GM18907 (cell line): ENCODE measurements at regions not wholly inside any gene's neighbourhood (a gene's known extent, or its start where the extent isn't known, plus 50 kb on each side); places are given as distances from the start of the nearest gene placed in this dataset.
"Not testable (repeated sequence)": the region's sequence is repeated elsewhere in the genome, so short reads cannot be mapped to it uniquely, and the experiment has no call there.

Source experiments
- ATAC-seq: cut with Tn5 transposase; IDR thresholded peaks from one replicate; pipeline ENCODE4 v1.9.1; 2021; ENCODE audit warnings: mild to moderate bottlenecking, moderate library complexity; ENCODE audit not compliant: unreplicated experiment

DNA sequence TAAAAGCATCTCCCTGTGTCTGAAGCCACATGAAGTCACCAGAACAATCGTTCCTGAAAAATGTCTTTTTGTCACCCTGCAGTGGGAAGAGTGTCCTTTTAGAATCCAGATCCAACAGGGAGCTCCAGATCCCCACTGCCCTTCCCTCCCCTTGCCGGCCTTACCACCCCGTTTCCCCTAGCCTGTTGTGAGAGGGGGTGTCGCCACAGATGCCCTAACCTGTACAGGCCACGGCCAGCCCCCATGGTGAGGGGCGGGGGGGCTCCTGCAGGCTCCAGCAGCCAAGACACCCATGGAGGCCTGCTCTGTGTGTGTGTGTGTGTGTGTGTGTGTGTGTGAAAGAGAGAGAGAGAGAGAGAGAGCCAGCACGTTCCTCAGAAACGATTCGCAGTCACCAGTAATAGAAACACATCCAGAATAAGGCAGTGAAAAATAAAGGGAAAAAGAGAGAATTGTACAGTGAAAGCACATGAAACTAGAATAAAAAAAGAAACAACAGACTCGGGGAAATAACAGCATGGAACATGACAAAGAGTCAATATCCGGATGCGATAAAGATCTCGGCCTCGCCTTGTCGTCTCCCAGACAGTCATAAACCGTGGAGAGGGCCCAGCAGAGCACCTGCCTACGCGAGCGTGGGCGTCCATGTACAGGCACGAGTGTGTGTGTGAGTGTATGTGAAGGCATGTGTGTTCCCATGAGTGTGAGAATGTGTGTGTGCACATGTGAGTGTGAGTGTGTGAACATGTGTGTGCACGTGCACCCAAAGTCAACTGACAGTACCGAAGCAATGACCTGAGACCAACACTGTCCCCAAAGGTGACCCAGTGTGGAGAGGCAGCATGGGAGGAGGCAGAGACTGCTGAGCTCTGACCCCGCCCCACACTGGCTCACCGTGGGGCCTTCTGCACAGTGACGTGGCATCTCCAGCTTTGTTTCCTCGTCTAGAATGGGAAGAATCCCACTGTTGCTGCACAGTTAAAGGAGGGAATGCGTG, 303.8 kb downstream of the NPHP4 start:
- no peak for ATAC-seq

DNA sequence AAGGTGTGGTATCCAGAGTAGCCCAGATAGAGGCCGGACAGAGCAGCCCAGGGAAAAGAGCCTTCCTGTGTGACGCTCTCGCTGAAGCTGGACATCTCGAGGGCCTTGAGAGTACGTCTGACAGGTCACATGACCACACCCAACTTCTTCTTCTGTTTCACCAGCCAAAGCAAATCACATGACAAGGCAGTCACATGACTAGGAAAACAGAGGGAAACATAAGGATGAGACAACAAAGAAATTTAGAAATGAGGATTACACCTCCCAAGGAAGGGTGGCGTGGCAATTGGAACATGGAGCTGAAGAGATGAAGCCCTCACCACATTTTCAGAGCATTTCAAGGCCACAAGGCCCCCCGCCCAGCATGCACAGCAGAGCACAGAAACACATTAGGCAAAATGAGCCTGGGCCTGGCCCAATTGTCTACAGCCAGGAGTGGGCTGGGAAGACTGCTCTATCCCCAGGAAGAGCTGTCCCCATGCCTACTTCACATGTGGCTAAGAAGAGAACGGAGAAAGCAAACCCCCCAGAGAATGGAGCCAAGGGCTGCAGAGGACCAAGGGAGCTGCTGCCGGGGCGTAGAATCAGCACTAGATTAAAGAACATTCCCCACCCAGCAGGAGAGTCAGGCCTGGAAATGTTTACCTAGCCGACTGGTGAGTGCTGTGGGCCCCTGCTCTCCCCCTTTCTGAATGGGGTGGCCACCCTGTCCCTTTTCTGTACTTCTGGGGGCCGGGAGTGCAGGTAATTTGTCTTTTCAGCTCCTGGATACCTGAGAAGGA, 305.1 kb downstream of the NPHP4 start:
- no peak for ATAC-seq

DNA sequence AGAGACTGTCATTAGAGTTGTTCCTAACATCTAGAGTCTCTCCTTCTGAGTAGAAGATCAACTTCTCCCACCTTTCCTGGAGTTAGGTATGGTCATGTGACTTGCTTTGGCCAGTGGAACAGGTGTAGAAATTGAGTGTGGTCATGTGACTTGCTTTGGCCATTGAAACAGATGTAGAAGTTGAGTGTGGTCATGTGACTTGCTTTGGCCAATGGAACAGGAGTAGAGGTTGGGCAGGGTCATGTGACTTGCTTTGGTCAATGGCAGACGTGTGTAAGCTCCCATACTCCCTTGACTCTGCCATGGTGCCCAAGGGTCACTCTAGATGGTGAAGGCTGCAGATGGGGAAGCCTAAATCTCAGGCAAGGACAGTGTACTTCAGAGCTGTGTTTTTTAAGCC, 306.0 kb downstream of the NPHP4 start:
- ATAC-seq: no peak

DNA sequence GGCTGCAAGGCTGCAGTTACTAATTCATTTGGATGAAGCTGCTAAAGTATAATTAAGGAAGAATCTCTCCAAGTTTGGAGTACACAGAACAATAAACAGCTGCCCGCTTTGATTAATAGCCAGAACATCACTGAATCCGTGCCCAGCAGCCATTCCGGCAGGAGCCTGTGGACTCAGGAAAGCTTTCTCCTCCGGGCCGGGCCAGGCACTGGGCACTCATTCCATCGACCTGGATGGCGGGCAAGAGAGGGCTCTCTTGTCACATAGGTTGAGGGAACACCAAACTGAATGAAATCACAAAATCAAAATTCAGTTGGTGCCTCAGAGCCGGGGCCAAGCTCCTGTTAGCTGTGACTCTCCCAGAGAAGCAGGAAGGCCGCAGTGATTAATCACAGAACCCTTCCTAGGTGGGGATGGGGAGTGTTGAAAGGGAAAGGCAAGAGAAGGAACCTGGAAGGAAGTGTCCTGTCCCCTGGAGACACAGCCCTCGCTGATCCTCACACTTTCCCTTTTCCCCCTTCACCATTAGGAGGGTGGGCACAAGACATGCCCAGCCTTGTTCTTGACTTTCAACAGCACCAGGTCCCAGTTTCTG, 306.7 kb downstream of the NPHP4 start:
- no peak for ATAC-seq

DNA sequence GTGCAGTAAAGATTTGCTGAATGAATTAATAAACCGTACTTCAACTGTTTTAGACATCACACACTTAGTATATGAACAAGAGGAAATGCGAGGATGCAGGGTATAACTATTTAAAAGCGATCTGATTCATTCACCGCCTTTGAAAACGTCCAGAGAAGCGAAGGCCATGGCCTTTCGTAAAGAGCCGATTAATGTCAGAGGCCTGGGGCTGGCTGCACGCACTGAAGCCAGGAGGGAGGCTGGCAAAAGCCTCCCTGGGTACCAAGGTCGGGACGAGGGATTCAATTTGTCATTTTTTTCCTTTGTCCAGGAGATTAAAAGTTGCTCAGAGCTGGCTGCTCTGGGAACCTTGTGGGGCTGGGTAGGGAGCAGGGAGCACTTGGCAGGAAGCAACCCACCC, 307.4 kb downstream of the NPHP4 start:
- ATAC-seq: no peak

DNA sequence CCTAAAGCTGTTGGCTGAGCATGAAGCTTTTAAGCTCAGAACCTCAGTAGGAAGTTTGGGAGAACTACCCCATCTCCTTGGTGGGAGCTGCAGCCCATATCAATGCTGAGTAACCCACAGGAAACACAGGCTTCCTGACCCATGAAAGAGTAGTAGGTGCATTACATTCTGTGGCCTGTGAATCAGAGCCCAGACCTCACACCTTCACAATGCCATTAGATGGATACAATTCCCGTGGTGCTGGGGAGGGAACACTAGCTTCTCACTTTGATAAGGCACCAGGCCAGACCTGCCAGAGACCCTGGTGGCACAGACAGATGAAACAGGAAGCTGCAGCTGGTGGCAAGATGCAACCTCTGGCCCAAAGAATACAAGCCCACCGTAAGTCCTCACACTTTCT, 308.8 kb downstream of the NPHP4 start:
- ATAC-seq: no peak

DNA sequence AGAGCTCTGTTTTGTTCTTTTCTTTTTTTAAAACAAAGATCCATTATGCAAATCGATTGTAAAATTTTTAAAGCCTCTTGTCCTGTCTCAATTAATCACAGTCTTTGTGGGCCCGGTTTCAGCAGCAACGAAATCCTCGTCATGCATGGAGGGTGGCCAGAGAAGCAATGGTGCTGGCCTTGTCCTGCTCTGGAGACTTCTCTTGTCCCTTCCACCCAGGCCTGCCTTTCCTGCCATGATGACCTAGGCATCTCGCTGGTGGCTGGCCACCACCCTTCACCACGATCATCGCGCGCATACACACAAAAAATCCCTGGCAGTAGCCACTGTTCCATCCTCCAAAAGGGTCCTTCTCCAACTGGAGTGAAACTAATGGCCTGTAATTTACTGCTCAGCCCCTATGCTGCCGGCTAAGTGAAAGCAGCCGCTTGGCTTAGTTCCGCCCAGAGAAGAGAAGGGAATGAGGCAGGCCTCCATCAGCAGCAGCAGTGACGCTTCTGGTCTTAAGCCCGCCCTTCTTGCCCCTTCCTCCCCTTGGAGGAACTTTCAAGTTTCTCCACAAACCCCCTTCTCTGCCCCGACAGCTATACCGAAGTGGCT, 309.5 kb downstream of the NPHP4 start:
- ATAC-seq: no peak

DNA sequence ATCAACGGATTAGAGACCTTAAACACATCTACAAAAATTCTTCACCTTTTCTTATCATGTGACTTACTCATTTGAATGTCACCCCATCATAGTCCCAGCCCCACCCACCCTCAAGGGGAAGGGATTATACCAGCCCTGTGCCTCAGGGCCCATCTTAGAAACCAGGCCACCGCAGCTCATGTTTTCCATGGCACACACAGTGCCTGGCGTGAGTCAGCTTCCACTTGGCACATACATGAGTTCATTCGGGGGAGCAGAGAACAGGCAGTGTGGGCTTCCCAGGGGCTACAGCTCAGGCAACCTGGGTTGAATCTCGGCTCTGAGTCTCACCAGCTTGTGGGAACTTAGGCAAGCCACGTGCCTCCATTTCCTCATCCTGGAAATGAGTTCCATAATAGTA, 310.6 kb downstream of the NPHP4 start:
- ATAC-seq: no peak

DNA sequence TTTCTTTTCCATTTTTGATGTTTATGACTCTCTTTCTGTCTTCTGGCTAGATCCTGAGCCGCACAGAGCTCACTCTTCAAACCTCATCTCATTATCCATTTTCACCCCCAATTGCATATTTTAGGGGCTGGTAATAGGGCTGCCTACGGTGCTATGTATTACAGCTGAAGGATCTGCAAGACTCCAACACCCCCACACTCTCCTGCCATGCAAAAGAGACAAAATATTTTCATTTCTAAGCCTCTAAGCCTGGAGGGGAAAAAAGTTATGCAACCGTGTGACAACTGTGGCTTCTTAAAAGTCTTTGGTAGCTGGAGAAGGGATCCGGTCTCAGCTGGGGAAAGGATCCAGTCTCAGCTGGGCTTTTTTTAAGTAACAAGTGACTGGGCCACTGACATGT, 311.6 kb downstream of the NPHP4 start:
- no peak for ATAC-seq

DNA sequence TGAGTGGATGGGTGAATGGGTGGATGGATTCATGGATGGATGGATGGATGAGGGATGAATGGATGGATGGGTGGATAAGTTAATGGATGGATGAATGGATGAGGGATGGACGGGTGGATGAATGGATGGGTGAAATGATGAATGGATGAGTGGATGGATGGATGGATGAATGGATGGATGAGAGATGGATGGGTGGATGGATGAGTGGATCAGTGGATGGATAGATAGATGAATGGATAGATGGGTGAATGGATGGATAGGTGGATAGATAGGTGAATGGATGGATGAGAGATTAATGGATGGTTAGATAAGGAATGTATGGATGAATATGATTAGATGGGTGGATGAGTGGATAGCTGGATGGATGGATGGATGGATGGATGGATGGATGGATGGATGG, 313.5 kb downstream of the NPHP4 start:
- ATAC-seq: no peak

DNA sequence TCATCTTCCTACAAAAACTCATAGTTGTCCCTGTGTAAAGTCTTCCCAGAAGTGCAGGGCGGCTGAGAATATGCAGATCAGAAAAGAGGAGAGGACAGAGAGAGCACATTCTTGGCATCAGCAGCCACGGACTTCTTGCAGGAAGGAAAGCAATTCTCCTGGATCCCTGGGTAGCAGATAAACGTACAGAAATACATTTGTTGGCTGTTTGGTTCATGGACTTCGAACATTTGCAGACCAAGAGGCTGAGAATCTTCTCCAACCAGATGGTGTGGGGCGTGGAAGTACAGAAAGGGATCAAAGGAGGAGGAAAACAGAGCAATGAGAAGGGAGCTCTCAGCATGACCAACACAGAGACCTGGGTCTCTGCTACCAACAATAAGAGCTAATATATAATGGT, 319.9 kb downstream of the NPHP4 start:
- not testable (repeated sequence) for ATAC-seq

DNA sequence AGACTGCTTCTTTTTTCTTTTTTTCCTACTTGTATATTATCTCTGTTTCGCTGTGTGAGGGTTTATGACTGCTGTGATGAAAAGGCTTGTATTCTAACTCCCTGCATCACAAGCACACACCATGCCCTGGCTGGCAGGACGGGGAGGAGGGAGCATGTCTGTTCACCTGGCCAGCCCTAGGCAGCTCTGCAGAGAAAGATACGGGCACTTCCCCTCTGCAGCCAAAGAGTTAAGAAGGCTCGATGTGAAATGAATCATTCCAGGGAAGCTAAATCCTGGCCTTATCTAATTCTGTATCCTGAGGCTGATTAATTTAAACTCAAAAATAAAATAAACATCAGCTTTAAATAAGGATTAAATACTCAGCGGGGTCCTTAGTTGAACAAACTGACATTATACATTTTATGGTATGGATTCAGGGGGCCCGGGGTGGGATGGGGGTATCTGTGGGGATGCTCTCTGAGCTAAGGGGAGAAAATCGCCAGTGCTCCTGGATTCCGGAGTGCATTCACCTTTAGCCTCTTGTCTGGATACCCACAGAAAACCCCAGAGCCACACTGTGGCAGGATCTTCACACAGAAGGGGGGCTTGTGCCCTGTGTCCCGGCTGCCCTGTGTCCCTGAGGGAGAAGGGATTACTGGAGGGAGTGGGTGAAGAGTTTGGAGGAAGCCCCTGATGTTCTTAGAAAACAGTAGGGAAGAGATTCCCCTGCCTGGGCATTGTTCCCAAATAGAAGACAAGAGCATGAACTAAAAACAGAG, 321.5 kb downstream of the NPHP4 start:
- ATAC-seq: no peak

DNA sequence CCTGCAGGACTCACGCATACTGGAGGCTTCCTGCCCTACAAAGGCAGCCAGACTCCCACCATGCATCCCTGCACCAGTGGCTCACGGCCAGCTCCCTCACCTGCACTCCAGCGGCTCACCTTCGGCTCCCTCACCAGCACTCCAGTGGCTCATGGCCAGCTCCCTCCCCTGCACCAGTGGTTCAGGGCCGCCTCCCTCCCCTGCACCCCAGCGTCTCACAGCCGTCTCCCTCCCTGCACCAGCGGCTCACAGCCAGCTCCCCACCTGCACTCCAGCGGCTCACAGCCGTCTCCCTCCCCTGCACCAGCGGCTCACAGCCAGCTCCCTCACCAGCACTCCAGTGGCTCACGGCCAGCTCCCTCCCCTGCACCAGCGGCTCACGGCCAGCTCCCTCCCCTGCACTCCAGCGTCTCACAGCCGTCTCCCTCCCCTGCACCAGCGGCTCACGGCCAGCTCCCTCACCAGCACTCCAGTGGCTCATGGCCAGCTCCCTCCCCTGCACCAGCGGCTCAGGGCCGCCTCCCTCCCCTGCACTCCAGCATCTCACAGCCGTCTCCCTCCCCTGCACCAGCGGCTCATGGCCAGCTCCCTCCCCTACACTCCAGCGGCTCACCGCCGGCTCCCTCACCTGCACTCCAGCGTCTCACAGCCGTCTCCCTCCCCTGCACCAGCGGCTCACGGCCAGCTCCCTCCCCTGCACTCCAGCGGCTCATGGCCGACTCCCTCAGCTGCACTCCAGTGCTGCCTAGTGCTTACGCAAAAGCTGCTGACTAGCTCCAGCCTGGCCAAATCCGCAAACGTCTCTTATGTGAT, 324.5 kb downstream of the NPHP4 start:
- no peak for ATAC-seq

DNA sequence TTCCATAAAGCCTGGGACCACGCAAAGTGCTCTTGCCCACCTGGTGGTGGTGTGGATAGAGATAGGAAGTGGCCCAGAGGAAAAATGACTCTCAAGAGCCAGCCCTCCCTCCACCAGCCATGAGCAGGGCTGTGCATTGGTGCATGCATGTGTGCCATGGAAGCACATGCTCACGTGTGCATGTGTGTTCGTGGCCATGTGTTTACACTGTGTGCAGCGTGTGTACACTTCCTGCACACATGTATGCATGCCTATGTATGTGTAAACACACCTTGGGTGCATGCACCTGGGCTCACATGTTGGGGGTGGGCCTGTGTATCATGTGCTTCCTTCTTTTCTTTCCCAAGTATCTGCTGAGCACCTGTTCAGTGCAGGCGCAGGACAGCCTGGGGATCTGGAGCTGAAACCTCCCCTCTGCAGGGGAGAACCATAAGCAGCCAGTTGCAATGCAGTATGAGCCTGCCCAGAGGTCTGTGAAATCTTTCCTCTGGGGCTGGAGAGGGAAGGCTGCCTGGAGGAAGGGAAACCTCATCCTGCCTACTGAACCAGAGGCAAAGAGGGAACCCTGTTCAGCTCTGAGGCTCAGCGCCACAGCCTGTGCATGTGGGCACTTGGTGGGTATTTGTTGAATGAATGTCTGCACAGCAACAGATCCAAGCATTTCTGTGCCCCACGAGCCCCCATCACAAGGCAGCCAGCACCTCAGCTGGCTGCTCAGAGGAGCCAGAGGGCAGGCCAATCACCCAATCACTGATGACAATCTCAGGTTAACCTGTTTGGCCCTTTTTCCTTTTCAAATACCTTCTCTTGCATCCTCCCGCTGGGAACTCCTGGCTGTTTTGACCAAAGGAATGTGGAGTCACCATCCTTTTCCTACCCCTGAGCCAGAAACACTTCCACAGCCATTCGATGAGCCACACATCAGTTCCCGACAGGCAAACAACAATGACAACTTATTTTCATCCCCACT, 327.0 kb downstream of the NPHP4 start:
- ATAC-seq: no peak

DNA sequence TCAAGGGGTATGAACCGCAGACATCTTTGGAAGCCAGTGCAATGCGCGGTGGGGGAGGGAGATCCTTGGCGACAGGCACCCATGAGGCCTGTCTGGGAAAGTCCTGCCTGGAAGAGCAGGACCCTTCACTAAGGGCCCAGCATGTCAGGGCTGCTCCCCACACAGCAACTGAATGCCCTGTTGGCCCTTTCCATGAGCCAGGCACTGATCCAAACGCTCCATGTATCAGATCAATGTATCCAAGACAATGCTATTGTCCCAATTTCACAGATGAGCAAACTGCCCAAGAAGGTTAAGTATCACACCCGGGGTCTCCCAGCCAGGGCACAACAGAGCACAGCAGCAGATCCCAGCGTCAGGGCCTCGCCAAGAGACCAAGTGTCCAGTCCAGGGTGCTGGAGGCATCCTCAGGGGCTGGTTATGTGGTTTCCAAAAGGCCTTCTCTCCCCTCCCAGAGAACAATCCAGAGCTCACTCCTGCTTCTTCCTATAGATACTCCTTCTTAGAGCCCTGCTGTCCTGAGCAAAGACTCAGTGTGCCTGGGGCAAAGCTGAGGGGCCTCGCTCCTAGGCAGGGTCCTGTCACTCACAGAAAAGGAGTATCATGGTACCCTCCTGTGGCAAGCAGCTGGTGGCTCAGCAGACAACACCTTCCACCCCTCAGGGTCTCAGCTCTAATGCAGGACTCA, 328.0 kb downstream of the NPHP4 start:
- ATAC-seq: no peak

DNA sequence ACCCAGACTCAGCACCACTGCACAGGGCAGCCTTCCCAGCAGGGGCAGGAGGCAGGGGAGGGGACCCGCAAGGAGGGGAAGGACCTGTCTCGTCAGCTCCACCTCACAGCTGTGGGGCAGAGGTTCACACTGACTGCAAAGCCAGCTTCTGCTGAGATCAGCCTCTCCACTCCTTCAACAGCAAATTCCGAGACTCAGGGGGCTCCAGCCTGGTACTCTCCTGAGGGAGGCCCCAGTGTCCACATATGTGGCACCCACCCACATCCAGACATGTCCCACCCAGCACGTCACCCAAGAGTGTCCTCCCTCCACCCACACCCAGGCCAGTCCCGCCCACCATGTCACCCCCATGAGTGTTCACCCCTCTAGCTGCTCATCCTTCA, 329.5 kb downstream of the NPHP4 start:
- ATAC-seq: no peak

DNA sequence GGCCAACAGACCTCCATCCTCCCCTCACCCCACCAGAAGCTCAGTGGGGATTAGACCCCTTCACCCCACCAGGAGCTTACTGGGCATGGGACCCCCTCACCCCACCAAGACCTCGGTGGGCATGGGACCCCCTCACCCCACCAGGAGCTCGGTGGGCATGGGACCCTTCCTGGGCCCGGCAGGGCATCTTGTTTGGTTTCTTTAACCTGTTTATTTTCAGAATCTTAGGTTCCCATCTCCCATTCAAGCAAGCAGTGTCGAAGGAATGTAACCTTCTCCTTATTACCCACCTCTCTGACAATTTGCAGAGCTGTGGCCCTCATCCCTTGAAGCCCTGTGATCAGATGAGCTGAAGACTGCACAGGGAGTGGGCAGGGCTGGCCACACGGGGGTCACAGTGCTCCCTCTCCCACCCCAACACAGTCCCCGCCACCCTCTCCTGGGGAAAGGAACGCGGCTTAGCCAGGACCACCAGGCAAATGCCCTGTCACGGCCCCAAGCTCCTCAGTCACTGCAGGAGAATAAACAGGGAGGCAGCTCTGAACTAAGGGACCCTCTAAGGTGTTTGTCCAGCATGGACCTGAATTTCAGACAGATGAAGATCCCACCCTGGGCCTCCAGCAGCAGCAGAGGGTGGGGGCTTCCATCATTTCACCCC, 330.0 kb downstream of the NPHP4 start:
- no peak for ATAC-seq
